ENCODE measurements at regions not wholly inside any gene's neighbourhood (a gene's known extent, or its start where the extent isn't known, plus 50 kb on each side); places are given as distances from the start of the nearest gene placed in this dataset.
"Not testable (repeated sequence)": the region's sequence is repeated elsewhere in the genome, so short reads cannot be mapped to it uniquely, and the experiment has no call there.

DNA sequence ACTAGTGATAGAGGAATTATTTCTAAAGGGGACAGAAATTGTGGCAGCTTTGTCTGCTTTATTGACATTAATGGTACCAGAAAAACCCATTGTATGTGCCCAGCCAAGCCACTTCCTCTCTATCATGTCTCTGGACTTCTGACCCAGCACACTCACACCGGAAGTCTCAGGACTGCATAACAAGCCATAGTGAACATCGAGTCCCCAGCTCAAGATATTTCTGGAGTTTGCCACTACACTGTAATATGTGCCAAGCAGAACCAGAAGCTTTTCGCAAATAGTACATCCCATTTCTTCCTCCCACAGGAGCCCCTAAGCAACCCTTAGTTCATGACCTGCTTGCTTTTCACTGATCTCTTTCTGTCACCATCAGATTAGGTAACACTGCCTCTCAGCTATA lies 187.4 kb upstream of the GHR start:
- no peak for DNase-seq (ENCODE audit: low read depth in 2 of 3, low spot score in 1 of 3)

GRCh38 chr5:42241636-42242035 lies 181.6 kb upstream of the GHR start:
- DNase-seq (ENCODE audit: low read depth in 2 of 3, low spot score in 1 of 3): no peak

DNA sequence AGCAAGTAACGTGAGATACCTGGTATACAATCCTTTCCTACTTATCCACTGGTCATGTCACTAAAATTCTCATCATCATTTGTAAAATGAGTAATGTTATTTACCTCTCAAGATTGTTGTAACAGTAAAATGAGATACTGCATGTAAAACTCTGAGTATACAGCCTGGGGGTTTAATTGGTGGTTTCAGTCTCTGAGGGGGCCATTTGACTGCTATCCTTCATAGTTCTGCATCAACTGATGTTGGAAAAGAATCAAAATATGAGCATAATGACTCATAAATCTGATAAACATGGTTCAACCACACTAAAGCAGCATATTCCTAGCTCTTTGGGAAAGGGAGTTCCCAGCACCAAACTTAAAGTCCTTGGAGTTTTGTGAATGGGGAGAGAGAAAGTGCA lies 181.0 kb upstream of the GHR start:
- no peak for DNase-seq (ENCODE audit: low read depth in 2 of 3, low spot score in 1 of 3)

GRCh38 chr5:42242881-42243485 lies 180.3 kb upstream of the GHR start:
- DNase-seq (ENCODE audit: low read depth in 2 of 3, low spot score in 1 of 3): no peak

GRCh38 chr5:42252306-42252705 lies 170.9 kb upstream of the GHR start:
- DNase-seq (ENCODE audit: low read depth in 2 of 3, low spot score in 1 of 3): no peak

GRCh38 chr5:42259914-42260313 lies 163.3 kb upstream of the GHR start:
- DNase-seq (ENCODE audit: low read depth in 2 of 3, low spot score in 1 of 3): not testable (repeated sequence)

- DNase-seq (ENCODE audit: low read depth in 2 of 3, low spot score in 1 of 3): no peak
Measured at GRCh38 chr5:42267091-42267490, 156.1 kb upstream of the GHR start.

DNA sequence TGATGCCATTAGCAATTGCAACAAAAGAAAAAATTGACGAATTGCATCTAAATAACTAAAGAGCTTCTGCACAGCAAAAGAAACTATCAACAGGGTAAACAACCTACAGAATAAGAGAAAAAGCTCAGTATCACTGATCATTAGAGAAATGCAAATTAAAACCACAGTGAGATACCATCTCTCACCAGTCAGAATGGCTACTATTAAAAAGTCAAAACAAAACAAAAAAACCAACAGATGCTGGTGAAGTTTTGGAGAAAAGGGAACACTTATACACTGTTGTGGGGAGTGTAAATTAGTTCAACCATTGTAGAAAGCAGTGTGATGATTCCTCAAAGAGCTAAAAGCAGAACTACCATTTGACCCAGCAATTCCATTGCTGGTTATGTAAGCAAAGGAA lies 155.1 kb upstream of the GHR start:
- not testable (repeated sequence) for DNase-seq (ENCODE audit: low read depth in 2 of 3, low spot score in 1 of 3)

DNA sequence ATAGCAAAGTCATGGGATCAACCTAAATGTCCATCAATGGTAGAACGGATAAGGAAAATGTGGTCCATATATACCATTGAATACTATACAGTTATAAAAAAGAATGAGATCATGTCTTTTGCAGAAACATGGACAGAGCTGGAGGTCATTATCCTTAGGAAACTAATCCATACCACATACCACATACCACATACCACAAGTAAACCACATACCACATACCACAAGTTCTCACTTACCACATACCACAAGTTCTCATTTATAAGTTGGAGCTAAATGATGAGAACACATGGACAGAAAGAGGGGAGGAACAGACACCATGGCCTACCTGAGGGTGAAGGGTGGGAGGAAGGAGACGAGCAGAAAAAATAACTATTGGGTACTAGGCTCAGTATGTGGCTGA lies 154.6 kb upstream of the GHR start:
- no peak for DNase-seq (ENCODE audit: low read depth in 2 of 3, low spot score in 1 of 3)

- DNase-seq (ENCODE audit: low read depth in 2 of 3, low spot score in 1 of 3): no peak
Measured at GRCh38 chr5:42270771-42271170, 152.5 kb upstream of the GHR start.

DNA sequence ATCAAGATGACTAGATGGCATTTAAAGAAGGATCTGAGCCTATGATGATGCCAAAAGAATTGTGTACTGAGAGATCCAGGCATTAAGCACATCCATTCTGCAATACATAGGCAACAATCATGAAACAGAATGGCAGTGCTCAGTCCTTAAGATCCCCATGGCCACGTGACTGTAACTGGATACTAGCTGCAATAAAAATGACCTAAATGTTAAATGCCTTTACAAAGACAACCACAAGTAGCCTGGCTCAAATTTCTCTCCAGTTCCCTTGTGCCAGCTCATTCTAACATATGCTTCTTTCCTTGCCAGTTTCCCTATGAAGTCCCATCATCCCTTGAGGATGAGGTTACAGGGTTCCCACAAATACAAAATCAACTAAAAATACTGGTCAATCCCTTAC lies 148.3 kb upstream of the GHR start:
- DNase-seq (ENCODE audit: low read depth in 2 of 3, low spot score in 1 of 3): no peak

- DNase-seq (ENCODE audit: low read depth in 2 of 3, low spot score in 1 of 3): no peak
Measured at GRCh38 chr5:42277293-42277692, 145.9 kb upstream of the GHR start.

- DNase-seq (ENCODE audit: low read depth in 2 of 3, low spot score in 1 of 3): no peak
Measured at GRCh38 chr5:42284584-42284983, 138.7 kb upstream of the GHR start.

DNA sequence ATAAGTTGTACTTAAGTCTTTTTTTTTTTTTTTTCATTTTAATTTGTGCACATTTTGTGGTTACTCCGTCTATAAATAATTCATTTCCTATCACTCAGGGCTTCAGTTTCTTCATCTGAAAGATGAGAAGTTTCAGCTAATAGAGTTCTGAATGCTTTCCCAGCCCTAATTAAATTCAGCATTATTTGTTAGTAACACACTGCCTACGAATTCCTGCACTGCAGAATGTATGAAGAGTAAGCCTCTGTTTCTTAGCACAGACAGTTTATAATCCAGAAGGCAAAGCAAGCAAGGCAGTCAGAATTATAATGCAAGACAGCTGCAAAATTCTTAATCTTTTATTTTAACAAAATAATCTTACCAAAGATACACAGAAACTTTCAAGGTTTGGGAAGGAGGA lies 138.0 kb upstream of the GHR start:
- no peak for DNase-seq (ENCODE audit: low read depth in 2 of 3, low spot score in 1 of 3)

DNA sequence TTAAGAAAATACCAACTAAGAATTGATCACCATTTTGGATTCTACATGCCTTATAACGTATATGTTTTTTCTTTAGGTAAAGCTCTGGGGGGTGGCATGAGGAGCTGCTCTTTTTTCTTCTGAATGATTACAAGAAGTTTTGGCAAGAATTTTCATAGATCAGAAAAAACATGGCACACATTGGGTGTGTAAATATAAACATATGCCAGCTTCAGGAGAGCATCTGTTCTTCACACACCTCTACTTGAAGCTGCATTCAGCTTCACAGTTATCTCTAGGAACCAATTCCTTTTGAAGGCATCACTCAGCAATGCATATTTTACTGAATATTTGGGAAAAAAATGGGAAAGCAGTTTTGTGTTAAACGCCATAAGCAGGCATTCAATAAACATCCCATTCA lies 122.7 kb upstream of the GHR start:
- no peak for DNase-seq (ENCODE audit: low read depth in 2 of 3, low spot score in 1 of 3)

- no peak for DNase-seq (ENCODE audit: low read depth in 2 of 3, low spot score in 1 of 3)
Measured at GRCh38 chr5:42301349-42301748, 121.9 kb upstream of the GHR start.

DNA sequence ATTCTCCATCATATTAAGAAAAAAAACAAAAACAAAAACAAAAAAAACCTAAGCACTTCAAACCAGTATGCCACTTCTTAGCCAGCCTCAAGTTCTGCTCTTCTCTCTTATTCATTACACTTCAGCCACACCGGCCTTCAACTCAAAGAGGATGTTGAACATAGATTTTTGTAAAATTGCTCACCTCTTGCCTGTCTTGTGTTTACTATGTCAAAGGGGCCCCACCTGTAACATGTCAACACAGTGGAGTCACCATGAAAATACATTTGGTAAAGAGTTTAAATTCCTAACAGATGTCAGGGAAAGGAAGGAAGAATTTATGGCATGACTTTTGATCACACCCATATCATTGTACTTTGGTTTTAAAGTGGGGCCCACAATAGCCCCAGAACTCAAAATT lies 121.1 kb upstream of the GHR start:
- DNase-seq (ENCODE audit: low read depth in 2 of 3, low spot score in 1 of 3): no peak

GRCh38 chr5:42306287-42306686 lies 117.0 kb upstream of the GHR start:
- DNase-seq (ENCODE audit: low read depth in 2 of 3, low spot score in 1 of 3): no peak

GRCh38 chr5:42309865-42310264 lies 113.4 kb upstream of the GHR start:
- no peak for DNase-seq (ENCODE audit: low read depth in 2 of 3, low spot score in 1 of 3)

GRCh38 chr5:42315214-42315613 lies 108.0 kb upstream of the GHR start:
- DNase-seq (ENCODE audit: low read depth in 2 of 3, low spot score in 1 of 3): no peak

DNA sequence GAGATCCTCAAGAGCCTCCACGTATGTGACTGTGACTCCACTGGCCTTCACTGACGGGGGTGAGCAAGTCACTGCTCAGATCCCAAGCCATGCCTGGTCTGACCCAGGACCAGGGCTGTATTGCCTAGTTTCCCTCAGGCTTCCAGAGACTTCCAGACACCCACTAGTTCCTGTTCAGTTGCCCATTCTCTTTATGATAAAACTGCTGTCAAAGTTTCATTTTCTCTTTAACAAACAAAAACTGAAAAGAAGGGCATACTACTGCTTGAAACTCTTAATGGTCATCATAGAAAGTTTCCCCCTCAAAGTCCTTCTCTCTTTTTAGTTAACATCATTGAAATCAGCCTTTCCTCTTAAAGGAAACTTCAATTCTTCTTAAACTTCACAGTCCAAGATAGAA lies 105.7 kb upstream of the GHR start:
- no peak for DNase-seq (ENCODE audit: low read depth in 2 of 3, low spot score in 1 of 3)

DNA sequence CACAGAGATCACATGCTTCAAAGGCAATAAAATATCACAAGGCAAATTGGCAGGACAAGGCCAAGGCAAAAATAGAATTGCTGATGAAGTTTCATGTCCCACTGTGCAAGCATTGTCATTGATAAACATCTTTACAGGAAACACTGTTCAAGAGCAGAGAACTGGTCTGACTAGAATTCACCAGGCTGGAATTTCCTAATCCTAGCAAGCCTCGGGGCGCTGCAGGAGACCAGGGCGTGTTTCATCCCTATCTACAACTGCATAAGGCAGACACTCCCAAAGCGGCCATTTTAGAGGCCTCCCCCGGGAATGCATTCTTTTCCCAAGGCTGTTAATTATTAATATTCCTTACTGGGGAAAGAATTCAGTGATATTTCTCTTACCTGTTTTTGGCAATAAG lies 103.7 kb upstream of the GHR start:
- DNase-seq (ENCODE audit: low read depth in 2 of 3, low spot score in 1 of 3): not testable (repeated sequence)

- no peak for DNase-seq (ENCODE audit: low read depth in 2 of 3, low spot score in 1 of 3)
Measured at GRCh38 chr5:42321785-42322184, 101.5 kb upstream of the GHR start.

GRCh38 chr5:42337143-42337542 lies 86.1 kb upstream of the GHR start:
- DNase-seq (ENCODE audit: low read depth in 2 of 3, low spot score in 1 of 3): no peak
